Thyroid gland (tissue), 4 donors: ENCODE measurements at regions not wholly inside any gene's neighbourhood (a gene's known extent, or its start where the extent isn't known, plus 50 kb on each side); places are given as distances from the start of the nearest gene placed in this dataset.

Source experiments
- DNase-seq, 2 donors: peaks; one replicate each; pipeline ENCODE4 v3.0.0-alpha.2; 2019
- H3K27ac ChIP-seq, 3 donors: fragments of 200-600 bp; sonication (generic); 1 replicate in 2 of 3; 2 replicates in 1 of 3; pipeline ENCODE4 v1.5.1; 2016 to 2019; ENCODE audit warnings: mild to moderate bottlenecking in 1 of 3, moderate library complexity in 1 of 3
- H3K27me3 ChIP-seq: fragments of 200-600 bp; sonication (generic); one replicate; pipeline ENCODE4 v1.5.1; 2019
- H3K36me3 ChIP-seq, 2 donors: fragments of 200-600 bp; sonication (generic); one replicate each; pipeline ENCODE4 v1.5.1; 2016 to 2019
- H3K4me1 ChIP-seq, 2 donors: fragments of 200-600 bp; sonication (generic); one replicate each; pipeline ENCODE4 v1.5.1; 2017 to 2019
- H3K4me3 ChIP-seq, 3 donors: fragments of 200-600 bp; sonication (generic); replicated peaks in 1 of 3; 1 replicate in 2 of 3; 2 replicates in 1 of 3; pipeline ENCODE4 v1.5.1; 2016; ENCODE audit warnings: mild to moderate bottlenecking in 1 of 3
- H3K9me3 ChIP-seq: fragments of 200-600 bp; sonication (generic); one replicate; pipeline ENCODE4 v1.5.1; 2017
- POLR2A ChIP-seq, 2 donors: fragments of 450-650 bp; IDR thresholded peaks; one replicate each; pipeline ENCODE4 v1.6.1; 2017; ENCODE audit warnings: antibody characterized with exemption in 2 of 2, mild to moderate bottlenecking in 2 of 2, moderate library complexity in 1 of 2
- WGBS, 2 donors: methylation state at CpG; one replicate each; pipeline ENCODE4 v1.1.5; 2017; 5-methylcytosine and 5-hydroxymethylcytosine counted together
- intact Hi-C: fragments of 100-400 bp; cut with DNase I; formaldehyde crosslinking; loops from one replicate; pipeline ENCODE4 v1.15.1; 2023
- TF ChIP-seq, protein P1 (sequence below), 6 experiments: fragments of 200-600 bp in 3 of 6; fragments of 450-650 bp in 3 of 6; sonication (generic) in 3 of 6; IDR thresholded peaks; one replicate each; pipeline ENCODE4 v1.5.1; 2016 to 2019; ENCODE audit warnings: antibody characterized with exemption in 6 of 6, mild to moderate bottlenecking in 2 of 6, inconsistent platforms in 1 of 6, moderate library complexity in 1 of 6

- no peaks in the 10 kb centered on the region for H3K36me3 ChIP-seq
- H3K27ac ChIP-seq, result no peak overlapping the region
- no peaks in the 10 kb centered on the region for H3K27me3 ChIP-seq
- WGBS, 2 donors, result 92% methylated on average over 3 of the region's 3 CpGs
- TF ChIP-seq POLR2A (IDR thresholded peaks at IDR 0.05), result no peak
- TF ChIP-seq, protein P1, sequence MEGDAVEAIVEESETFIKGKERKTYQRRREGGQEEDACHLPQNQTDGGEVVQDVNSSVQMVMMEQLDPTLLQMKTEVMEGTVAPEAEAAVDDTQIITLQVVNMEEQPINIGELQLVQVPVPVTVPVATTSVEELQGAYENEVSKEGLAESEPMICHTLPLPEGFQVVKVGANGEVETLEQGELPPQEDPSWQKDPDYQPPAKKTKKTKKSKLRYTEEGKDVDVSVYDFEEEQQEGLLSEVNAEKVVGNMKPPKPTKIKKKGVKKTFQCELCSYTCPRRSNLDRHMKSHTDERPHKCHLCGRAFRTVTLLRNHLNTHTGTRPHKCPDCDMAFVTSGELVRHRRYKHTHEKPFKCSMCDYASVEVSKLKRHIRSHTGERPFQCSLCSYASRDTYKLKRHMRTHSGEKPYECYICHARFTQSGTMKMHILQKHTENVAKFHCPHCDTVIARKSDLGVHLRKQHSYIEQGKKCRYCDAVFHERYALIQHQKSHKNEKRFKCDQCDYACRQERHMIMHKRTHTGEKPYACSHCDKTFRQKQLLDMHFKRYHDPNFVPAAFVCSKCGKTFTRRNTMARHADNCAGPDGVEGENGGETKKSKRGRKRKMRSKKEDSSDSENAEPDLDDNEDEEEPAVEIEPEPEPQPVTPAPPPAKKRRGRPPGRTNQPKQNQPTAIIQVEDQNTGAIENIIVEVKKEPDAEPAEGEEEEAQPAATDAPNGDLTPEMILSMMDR (IDR thresholded peaks at IDR 0.05), result no peak
- no peak overlapping the region for H3K4me3 ChIP-seq
- intact Hi-C loops, result no loop called here
- DNase-seq, result no peak
- H3K4me1 ChIP-seq, result peaks cover 15 to 33% of the 10 kb centered on the region in 2 donors
- H3K9me3 ChIP-seq, result no peaks in the 10 kb centered on the region
Observed at GRCh38 chr6:25010902-25011625, 75.3 kb upstream of the RIPOR2 start.

DNA sequence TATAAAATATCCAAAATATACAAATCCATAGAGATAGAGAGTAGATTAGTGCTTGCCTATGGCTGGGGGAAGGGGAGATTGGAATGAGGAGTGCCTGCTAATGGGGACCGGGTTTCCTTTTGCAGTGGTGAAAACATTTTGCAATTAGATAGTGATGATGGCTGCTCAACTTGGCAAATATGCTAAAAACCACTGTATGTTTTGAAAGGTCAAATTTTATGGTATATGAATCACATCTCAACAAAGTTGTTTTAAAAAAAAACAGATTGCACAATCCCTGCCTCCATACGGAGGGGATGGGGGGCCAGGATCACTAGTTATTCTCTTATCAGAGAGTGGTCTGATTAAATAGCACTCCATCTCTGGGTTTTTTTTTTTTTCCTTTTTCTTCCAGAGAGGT, 76.9 kb upstream of the RIPOR2 start:
- no peak for DNase-seq
- no peak overlapping the region for H3K27ac ChIP-seq
- H3K27me3 ChIP-seq, result no peaks in the 10 kb centered on the region
- intact Hi-C loops, result no loop called here
- TF ChIP-seq POLR2A (IDR thresholded peaks at IDR 0.05), result no peak
- TF ChIP-seq, protein P1 (IDR thresholded peaks at IDR 0.05), result no peak
- no peaks in the 10 kb centered on the region for H3K9me3 ChIP-seq
- no peak overlapping the region for H3K4me3 ChIP-seq
- H3K4me1 ChIP-seq, result peaks cover under 1 to 21% of the 10 kb centered on the region in 2 donors
- 67 to 70% methylated on average over 2 of the region's 2 CpGs for WGBS, 2 donors
- no peaks in the 10 kb centered on the region for H3K36me3 ChIP-seq

- TF ChIP-seq, protein P1 (IDR thresholded peaks at IDR 0.05), result no peak
- no peak for TF ChIP-seq POLR2A (IDR thresholded peaks at IDR 0.05)
- WGBS, 2 donors, result 85% methylated on average over 4 of the region's 4 CpGs
- H3K27ac ChIP-seq, result no peak overlapping the region
- H3K27me3 ChIP-seq, result no peaks in the 10 kb centered on the region
- peaks cover 0 to 23% of the 10 kb centered on the region in 2 donors for H3K4me1 ChIP-seq
- intact Hi-C loops, result no loop called here
- no peaks in the 10 kb centered on the region for H3K9me3 ChIP-seq
- no peak for DNase-seq
- no peak overlapping the region for H3K4me3 ChIP-seq
- H3K36me3 ChIP-seq, result no peaks in the 10 kb centered on the region
Observed at GRCh38 chr6:25013246-25013645, 77.5 kb upstream of the RIPOR2 start.

DNA sequence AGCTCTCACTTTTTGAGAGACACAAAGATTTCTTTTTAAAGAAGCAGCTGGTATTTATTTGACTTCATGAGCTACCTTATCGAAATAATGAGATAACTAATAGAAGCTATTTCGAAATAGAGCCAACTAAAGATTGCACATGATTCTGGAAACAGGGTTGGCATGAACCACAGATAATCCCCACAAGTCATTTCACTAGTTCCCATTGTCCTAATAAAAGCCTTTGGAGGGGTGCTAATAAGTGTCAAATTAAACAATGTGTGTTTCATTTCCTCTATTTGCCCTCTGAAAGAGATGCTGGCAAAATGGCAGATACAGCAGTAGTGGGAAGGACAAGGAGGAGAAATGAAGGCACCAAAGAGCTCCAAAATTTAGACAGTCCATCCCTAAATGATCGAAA, 78.6 kb upstream of the RIPOR2 start:
- peaks cover 0 to 23% of the 10 kb centered on the region in 2 donors for H3K4me1 ChIP-seq
- H3K9me3 ChIP-seq, result no peaks in the 10 kb centered on the region
- no peak overlapping the region for H3K27ac ChIP-seq
- TF ChIP-seq POLR2A (IDR thresholded peaks at IDR 0.05), result no peak
- TF ChIP-seq, protein P1 (IDR thresholded peaks at IDR 0.05), result no peak
- H3K36me3 ChIP-seq, result no peaks in the 10 kb centered on the region
- intact Hi-C loops, result no loop called here
- 94% methylated on average over 3 of the region's 3 CpGs for WGBS, 2 donors
- no peak for DNase-seq
- no peak overlapping the region for H3K4me3 ChIP-seq
- H3K27me3 ChIP-seq, result no peaks in the 10 kb centered on the region

- intact Hi-C loops, result no loop called here
- Histone ChIP-seq H3K36me3 (no peaks in the 10 kb centered on the region), H3K27me3 (no peaks in the 10 kb centered on the region), H3K4me3 (no peak overlapping the region), H3K9me3 (no peaks in the 10 kb centered on the region), H3K4me1 (peaks cover 0 to 23% of the 10 kb centered on the region in 2 donors), H3K27ac (peak overlapping the region in 2 of 3 donors; percentile 39 to 54)
- peak; percentile 27 to 30 for DNase-seq
- WGBS, 2 donors, result 36 to 42% methylated on average over 11 of the region's 11 CpGs
- TF ChIP-seq POLR2A (IDR thresholded peaks at IDR 0.05), result no peak
- TF ChIP-seq, protein P1 (IDR thresholded peaks at IDR 0.05), result no peak
Observed at GRCh38 chr6:25014791-25015560, 79.2 kb upstream of the RIPOR2 start.
